ENCODE measurements at regions not wholly inside any gene's neighbourhood (a gene's known extent, or its start where the extent isn't known, plus 50 kb on each side); places are given as distances from the start of the nearest gene placed in this dataset.
"Not testable (repeated sequence)": the region's sequence is repeated elsewhere in the genome, so short reads cannot be mapped to it uniquely, and the experiment has no call there.

DNA sequence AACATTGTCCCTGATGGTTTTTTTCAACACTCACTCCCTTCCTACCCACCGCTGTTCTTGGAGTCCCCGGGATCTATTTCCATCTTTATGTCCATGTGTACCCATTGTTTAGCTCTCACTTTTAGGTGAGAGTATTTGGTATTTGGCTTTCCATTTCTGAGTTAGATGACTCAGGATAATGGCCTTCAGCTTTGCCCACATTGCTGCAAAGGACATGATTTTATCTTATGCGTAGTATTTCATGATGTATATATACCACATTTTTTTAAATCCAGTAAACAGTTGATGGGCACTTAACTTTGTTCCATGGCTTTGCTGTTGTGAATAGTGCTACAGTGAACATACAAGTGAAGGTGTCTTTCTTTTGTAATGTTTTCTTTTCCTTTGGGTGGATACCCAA, 123.5 kb upstream of the KITLG start:
- Mint-ChIP-seq H3K4me3 (no peak overlapping the region), H3K36me3 (no peaks in the 10 kb centered on the region), H3K27me3 (no peaks in the 10 kb centered on the region), H3K9me3 (peaks cover 10% of the 10 kb centered on the region), H3K4me1 (no peaks in the 10 kb centered on the region), H3K27ac (no peak overlapping the region)

DNA sequence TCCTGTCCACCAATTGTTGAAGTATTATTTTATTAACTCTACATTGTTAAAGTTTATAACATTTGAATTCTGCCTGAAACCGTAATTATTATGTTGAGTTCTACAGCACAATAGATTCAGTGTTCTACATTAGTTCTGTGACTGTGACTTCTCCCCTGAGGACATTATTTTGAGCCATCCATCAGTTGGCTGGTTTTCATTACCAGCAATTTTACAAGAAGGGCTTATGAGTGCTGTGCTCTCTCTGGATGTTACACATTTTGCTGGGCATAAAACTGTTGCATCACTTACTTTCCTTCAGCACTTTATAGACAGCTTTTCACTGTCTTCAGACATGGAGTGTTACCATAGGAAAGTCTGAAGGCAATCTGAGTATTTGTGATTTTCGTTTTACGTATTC, 118.2 kb upstream of the KITLG start:
- Mint-ChIP-seq H3K27me3 (no peaks in the 10 kb centered on the region), H3K27ac (no peak overlapping the region), H3K4me3 (no peak overlapping the region), H3K9me3 (peaks cover 10% of the 10 kb centered on the region), H3K4me1 (no peaks in the 10 kb centered on the region), H3K36me3 (no peaks in the 10 kb centered on the region)

DNA sequence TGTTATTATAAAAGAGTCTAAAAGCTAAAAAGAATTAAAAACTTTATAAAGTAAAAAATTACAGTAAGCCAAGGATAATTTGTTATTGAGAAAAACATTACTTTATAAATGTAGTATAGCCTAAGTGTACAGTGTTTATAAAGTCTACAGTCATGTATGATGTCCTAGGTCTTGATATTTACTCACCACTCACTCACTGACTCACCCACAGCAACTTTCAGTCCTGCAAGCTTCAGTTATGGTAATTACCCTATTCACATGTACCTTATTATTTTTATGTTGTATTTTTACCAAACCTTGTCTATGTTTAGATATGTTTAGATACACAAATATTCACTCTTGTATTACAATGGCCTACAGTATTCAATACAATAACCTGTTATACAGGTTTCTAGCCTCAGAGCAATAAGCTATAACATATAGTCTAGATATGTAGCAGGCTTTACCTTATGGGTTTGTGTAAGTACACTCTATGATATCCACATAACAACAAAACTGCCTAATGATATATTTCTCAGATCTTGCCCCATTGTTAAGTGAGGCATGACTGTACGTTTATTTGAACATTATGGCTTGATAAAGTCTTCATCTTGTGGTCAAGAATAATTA, 113.7 kb upstream of the KITLG start:
- peaks cover 16% of the 10 kb centered on the region for H3K9me3 Mint-ChIP-seq
- H3K4me3 Mint-ChIP-seq = no peak overlapping the region
- H3K27ac Mint-ChIP-seq = no peak overlapping the region
- H3K4me1 Mint-ChIP-seq = no peaks in the 10 kb centered on the region
- no peaks in the 10 kb centered on the region for H3K27me3 Mint-ChIP-seq
- no peaks in the 10 kb centered on the region for H3K36me3 Mint-ChIP-seq

DNA sequence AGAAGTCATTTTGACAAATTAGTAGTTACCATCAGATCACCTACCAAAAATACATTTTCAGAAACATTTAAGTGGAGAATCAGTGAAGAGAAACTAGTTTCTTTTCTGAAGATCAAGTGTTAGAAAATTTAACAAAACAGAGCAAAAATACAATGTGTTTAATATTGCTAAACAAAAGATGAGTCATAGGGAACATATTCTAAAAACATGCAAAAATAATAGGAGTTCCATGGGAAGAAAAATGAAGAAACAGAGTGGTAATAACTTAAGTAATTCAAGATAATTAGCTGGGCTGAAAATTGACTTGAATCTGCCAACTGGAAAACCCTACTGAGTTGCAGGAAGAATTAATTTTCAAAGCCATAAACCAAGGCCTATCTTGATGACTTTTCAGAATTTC, 111.5 kb upstream of the KITLG start:
- Mint-ChIP-seq H3K27me3 (peaks cover 1% of the 10 kb centered on the region), H3K36me3 (no peaks in the 10 kb centered on the region), H3K4me3 (no peak overlapping the region), H3K4me1 (no peaks in the 10 kb centered on the region), H3K9me3 (peaks cover 16% of the 10 kb centered on the region), H3K27ac (no peak overlapping the region)

DNA sequence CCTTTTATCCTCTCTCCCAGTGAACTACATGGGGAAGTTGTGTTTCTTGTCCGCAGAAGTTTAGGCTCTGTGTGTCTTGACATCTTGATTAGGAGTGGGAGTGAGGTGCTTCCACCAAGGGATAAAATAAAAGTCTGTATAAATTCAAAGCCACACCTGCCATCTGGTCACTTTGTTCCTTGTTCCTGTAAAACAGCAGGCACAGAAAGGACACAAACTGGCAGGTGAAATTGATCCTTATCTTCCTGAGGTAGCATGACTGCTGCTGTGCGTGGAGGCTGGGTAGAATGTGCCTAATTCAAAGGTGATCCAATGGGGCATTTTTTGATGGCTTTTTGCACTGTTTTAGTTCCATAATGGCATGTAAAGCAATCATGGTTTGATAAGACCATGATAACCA, 104.3 kb upstream of the KITLG start:
- no peak overlapping the region for H3K27ac Mint-ChIP-seq
- H3K27me3 Mint-ChIP-seq = peaks cover 3% of the 10 kb centered on the region

DNA sequence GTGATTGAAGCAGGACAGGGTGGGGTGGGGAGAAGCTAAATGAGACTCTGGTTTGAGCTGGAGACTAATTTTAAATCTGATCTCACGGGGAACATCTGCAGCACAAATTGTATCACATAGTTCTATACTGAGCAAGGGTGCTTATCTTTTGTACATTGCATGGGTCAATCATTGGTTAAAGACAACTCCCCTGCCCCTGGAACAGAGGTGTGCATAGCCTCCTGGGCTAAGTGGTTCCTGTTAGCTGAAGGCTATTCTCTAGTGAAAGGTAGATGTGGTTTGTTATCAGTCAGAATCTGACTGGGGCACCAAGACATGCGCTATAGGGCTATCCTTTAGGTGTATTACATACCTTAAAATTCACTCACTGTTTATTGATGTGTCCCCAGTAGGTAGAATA, 103.9 kb upstream of the KITLG start:
- H3K27me3 Mint-ChIP-seq = peaks cover 3% of the 10 kb centered on the region
- no peak overlapping the region for H3K27ac Mint-ChIP-seq
- H3K4me1 Mint-ChIP-seq = no peaks in the 10 kb centered on the region
- H3K4me3 Mint-ChIP-seq = no peak overlapping the region
- no peaks in the 10 kb centered on the region for H3K9me3 Mint-ChIP-seq
- H3K36me3 Mint-ChIP-seq = no peaks in the 10 kb centered on the region

More for the DNA sequence above, 104.3 kb upstream of the KITLG start:
- Mint-ChIP-seq H3K9me3 (no peaks in the 10 kb centered on the region), H3K36me3 (no peaks in the 10 kb centered on the region), H3K4me1 (no peaks in the 10 kb centered on the region), H3K4me3 (no peak overlapping the region)

DNA sequence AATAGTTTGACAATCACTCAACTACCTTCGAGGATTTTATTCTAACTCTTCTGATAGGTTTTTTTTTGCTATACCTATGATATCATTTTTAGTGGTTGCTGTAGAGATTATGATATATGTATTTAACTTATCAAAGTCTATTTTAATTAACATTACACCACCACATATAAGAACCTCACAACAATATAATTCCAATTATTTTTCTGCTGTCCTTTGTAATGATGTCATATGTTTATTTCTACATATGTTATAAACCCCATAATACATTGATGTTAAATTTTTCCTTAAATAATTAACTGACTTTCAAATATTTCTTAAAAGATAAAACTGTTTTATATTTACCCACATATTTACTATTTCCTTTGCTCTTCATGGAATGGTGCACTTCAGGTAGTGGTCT, 103.4 kb upstream of the KITLG start:
- H3K27me3 Mint-ChIP-seq = peaks cover 3% of the 10 kb centered on the region

DNA sequence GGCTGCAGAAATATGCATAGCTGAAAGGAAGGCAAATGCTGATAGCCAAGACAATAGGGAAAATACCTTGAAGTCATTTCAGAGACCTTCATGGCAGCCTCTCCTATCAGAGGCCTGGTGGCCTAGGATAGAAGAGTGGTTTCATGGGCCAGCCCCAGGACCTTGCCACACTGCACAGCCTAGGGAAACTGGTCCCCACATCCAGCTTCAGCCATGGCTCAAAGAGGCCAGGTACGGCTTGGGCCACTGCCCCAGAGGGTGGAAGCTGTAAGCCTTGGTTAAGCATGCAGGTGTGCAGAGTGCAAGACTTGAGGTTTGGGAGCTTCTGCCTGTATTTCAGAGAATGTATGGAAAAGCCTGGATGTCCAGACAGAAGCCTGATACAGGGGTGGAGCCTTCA, 101.0 kb upstream of the KITLG start:
- H3K27ac Mint-ChIP-seq = no peak overlapping the region
- no peaks in the 10 kb centered on the region for H3K9me3 Mint-ChIP-seq
- no peaks in the 10 kb centered on the region for H3K36me3 Mint-ChIP-seq
- peaks cover 1% of the 10 kb centered on the region for H3K27me3 Mint-ChIP-seq
- H3K4me1 Mint-ChIP-seq = no peaks in the 10 kb centered on the region
- H3K4me3 Mint-ChIP-seq = no peak overlapping the region

More for the DNA sequence above, 103.4 kb upstream of the KITLG start:
- Mint-ChIP-seq H3K27ac (no peak overlapping the region), H3K9me3 (no peaks in the 10 kb centered on the region), H3K4me1 (no peaks in the 10 kb centered on the region), H3K36me3 (no peaks in the 10 kb centered on the region), H3K4me3 (no peak overlapping the region)

DNA sequence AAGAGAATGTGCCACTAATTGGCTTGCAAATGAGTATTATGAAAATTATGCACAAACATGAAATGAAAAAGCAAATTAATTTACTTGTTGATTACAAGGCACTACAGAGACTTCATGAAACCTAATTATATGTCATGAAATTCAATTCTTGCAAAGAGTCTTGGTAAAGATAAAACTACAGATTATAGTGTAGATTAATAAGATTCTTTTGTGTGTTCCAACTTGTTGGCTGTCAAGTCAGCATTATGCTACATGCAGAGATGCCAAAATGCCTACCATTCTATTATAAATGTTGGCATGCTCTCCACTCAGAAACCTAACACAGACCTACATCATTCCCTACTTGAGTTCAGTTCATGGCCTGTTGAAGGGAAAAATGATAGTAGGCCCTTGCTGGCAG, 97.2 kb upstream of the KITLG start:
- H3K9me3 Mint-ChIP-seq = no peaks in the 10 kb centered on the region
- no peak overlapping the region for H3K27ac Mint-ChIP-seq
- H3K36me3 Mint-ChIP-seq = no peaks in the 10 kb centered on the region
- no peaks in the 10 kb centered on the region for H3K27me3 Mint-ChIP-seq
- no peak overlapping the region for H3K4me3 Mint-ChIP-seq
- no peaks in the 10 kb centered on the region for H3K4me1 Mint-ChIP-seq

DNA sequence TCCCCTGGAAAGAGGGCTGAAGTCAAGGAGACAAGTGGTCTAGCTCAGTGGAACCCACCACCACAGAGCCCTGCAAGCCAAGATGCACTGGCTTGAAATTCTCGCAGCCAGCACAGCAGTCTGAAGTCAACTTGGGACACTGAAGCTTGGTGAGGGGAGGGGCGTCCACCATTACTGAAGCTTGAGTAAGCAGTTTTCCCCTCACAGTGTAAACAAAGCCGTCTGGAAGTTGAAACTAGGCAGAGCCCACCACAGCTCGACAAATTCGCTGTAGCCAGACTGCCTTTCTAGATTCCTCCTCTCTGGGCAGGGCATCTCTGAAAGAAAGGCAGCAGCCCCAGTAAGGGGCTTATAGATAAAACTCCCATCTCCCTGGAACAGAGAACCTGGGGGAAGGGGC, 87.3 kb upstream of the KITLG start:
- not testable (repeated sequence) for H3K9me3 Mint-ChIP-seq, H3K4me3 Mint-ChIP-seq

DNA sequence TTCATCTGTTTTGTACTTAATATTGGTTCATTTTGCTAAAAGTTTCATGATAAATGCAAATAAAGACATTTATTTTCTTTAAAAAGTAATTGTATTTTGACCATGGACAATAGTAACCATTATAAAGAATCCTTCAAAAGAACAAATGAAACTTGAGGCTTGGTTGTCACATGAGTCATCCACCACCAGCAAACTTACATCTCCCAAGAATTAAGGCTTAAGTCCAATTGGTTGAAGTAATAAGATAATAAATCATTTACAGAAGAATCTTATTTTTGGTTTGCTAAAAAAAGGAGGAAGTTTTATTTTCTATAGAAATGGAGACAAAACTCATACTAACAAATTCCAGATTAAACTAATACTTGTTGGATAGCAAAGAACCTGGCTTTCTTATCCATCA, 84.8 kb upstream of the KITLG start:
- no peaks in the 10 kb centered on the region for H3K36me3 Mint-ChIP-seq
- H3K4me1 Mint-ChIP-seq = no peaks in the 10 kb centered on the region
- H3K27ac Mint-ChIP-seq = no peak overlapping the region
- H3K9me3 Mint-ChIP-seq = peaks cover under 1% of the 10 kb centered on the region
- no peak overlapping the region for H3K4me3 Mint-ChIP-seq
- peaks cover 2% of the 10 kb centered on the region for H3K27me3 Mint-ChIP-seq

More for the DNA sequence above, 87.3 kb upstream of the KITLG start:
- not testable (repeated sequence) for H3K27ac Mint-ChIP-seq, H3K4me1 Mint-ChIP-seq, H3K36me3 Mint-ChIP-seq, H3K27me3 Mint-ChIP-seq

DNA sequence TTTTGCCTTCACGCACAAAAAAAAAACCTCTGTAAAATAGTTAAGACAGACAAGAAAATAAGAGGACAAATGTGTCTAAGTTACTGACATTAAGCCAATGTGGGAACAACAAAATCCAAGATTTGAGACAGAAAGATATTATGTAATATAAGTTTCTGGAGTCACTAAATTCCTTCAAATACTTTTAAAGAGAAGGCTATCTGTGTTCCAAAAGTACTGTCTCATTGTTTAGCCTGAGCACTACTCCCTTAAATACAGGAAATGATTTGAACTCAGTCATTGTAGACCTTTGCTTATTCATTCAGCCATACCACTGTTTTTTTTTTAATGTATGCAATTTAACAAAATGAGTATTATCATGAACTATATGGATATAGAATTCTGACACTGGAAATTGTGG, 82.7 kb upstream of the KITLG start:
- Mint-ChIP-seq H3K4me1 (no peaks in the 10 kb centered on the region), H3K9me3 (no peaks in the 10 kb centered on the region), H3K27me3 (peaks cover 3% of the 10 kb centered on the region), H3K4me3 (no peak overlapping the region), H3K27ac (no peak overlapping the region), H3K36me3 (no peaks in the 10 kb centered on the region)

DNA sequence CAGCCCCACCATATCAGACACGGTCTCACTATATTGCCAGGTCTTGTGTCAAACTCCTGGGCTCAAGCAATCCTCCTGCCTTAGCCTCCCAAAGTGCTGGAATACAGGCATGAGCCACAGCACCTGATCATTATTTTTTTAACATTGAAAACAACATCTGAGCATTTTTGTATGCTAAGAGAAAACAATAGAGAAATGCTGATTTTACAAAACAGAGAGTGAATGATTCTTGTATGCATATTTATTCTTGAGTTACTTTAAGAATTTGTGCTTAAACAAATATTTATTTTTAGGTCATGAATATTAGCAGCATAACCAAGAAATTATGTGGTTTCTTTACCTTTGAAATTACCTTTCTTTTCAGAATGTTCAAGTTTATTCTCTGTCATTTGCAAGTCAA, 81.8 kb upstream of the KITLG start:
- peaks cover 3% of the 10 kb centered on the region for H3K27me3 Mint-ChIP-seq
- no peak overlapping the region for H3K4me3 Mint-ChIP-seq
- no peaks in the 10 kb centered on the region for H3K36me3 Mint-ChIP-seq
- H3K4me1 Mint-ChIP-seq = no peaks in the 10 kb centered on the region
- no peak overlapping the region for H3K27ac Mint-ChIP-seq
- H3K9me3 Mint-ChIP-seq = no peaks in the 10 kb centered on the region

DNA sequence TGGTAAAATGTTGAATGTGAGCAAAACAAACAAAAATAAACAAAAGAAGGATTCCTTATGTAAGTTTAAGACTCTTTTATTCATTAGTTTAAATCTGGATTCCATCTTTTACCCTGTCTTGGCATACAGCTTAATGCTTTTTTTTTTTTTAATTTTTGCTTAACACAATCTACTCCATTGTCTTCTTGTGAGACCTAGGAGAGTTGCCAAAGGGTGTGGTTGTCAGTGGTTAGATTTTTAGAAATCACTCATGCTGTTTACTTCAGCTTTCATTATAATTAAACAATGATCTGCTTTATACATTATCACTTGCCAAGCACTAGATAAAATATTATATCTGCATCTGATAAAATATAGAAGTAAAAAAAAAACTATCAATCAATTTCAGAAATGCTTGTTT, 77.7 kb upstream of the KITLG start:
- Mint-ChIP-seq H3K4me1 (no peaks in the 10 kb centered on the region), H3K36me3 (no peaks in the 10 kb centered on the region), H3K4me3 (no peak overlapping the region), H3K27me3 (peaks cover 1% of the 10 kb centered on the region), H3K9me3 (no peaks in the 10 kb centered on the region), H3K27ac (no peak overlapping the region)

DNA sequence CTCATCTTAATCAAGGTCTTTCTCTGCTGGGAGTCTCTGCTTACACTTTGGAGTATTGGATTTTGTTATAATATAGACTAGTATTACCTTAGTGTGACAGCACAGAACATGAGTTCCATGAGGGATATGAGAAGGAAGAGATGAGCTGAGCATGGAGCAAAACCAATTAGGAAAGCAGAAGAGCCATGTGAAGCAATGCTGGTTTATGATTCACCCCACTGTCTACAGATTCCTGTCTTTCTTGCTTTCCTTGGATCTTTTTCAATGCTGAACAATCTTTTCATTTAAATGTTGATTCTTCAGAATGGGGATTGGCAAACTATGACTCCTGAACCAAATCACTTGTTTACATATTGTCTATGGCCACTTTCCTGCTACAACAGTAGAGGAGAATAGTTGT, 70.4 kb upstream of the KITLG start:
- H3K9me3 Mint-ChIP-seq = no peaks in the 10 kb centered on the region
- no peak overlapping the region for H3K27ac Mint-ChIP-seq
- no peaks in the 10 kb centered on the region for H3K27me3 Mint-ChIP-seq

DNA sequence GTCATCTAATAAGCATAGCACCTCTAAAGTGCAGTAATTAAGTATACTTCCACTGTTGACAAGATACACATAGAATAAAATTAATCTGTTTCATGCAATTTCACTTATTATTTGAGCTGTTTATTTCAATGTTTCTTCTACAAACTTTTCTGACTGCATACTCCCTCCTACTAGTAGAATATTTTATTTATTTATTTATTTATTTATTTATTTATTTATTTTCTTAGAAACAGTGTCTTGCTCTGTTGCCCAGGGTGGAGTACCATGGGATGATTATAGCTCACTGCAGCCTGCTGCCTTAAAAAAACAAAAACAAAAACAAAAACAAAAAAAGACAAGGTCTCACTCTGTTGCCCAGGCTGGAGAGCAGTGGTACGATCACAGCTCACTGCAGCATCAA, 68.4 kb upstream of the KITLG start:
- no peak overlapping the region for H3K27ac Mint-ChIP-seq
- H3K36me3 Mint-ChIP-seq = no peaks in the 10 kb centered on the region
- no peaks in the 10 kb centered on the region for H3K9me3 Mint-ChIP-seq
- H3K27me3 Mint-ChIP-seq = no peaks in the 10 kb centered on the region
- H3K4me1 Mint-ChIP-seq = no peaks in the 10 kb centered on the region
- no peak overlapping the region for H3K4me3 Mint-ChIP-seq

More for the DNA sequence above, 70.4 kb upstream of the KITLG start:
- no peak overlapping the region for H3K4me3 Mint-ChIP-seq
- H3K4me1 Mint-ChIP-seq = no peaks in the 10 kb centered on the region
- H3K36me3 Mint-ChIP-seq = no peaks in the 10 kb centered on the region

DNA sequence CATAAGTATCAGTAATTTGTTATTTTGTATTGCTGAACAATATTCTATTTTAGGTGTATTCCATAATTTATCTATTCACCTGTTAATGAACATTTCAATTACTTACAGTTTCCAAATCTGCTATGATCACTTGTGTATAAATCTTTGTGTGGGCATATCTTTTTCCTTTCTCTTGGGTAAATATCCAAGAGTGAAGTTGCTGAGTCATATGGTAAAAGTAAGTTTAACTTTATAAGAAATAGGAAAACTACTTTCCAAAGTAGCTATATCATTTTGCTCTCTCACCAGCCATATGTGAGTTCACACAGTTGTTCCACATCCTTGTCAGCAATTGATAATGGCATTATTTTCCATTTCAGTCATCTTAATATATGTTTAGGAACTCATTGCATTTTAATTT, 66.6 kb upstream of the KITLG start:
- Mint-ChIP-seq H3K4me1 (no peaks in the 10 kb centered on the region), H3K27me3 (no peaks in the 10 kb centered on the region), H3K36me3 (no peaks in the 10 kb centered on the region), H3K4me3 (no peak overlapping the region), H3K27ac (no peak overlapping the region), H3K9me3 (no peaks in the 10 kb centered on the region)
